Chondrocyte (in vitro differentiated cells): ENCODE measurements at regions not wholly inside any gene's neighbourhood (a gene's known extent, or its start where the extent isn't known, plus 50 kb on each side); places are given as distances from the start of the nearest gene placed in this dataset.

Source experiments
- DNase-seq: peaks from one replicate; pipeline ENCODE4 v3.0.0; 2021; ENCODE audit warnings: mixed read lengths, low spot score
- H3K27ac Mint-ChIP-seq: one replicate; pipeline ENCODE4 v1.8.0; 2021; ENCODE audit warnings: mild to moderate bottlenecking, moderate library complexity, mixed read lengths; ENCODE audit not compliant: unreplicated experiment
- H3K27me3 Mint-ChIP-seq: 2 replicates; pipeline ENCODE4 v1.8.0; 2021; ENCODE audit warnings: low read depth, mixed read lengths
- H3K36me3 Mint-ChIP-seq: 2 replicates; pipeline ENCODE4 v1.8.0; 2021; ENCODE audit warnings: low read depth, mixed read lengths
- H3K4me1 Mint-ChIP-seq: 2 replicates; pipeline ENCODE4 v1.8.0; 2021; ENCODE audit warnings: low read depth, mild to moderate bottlenecking, mixed read lengths
- H3K4me3 Mint-ChIP-seq: one replicate; pipeline ENCODE4 v1.8.0; 2021; ENCODE audit warnings: mild to moderate bottlenecking, moderate library complexity, mixed read lengths; ENCODE audit not compliant: unreplicated experiment
- H3K9me3 Mint-ChIP-seq: 2 replicates; pipeline ENCODE4 v1.8.0; 2021; ENCODE audit warnings: low read depth, mixed read lengths
- TF ChIP-seq, protein P1 (sequence below): fragments of 200-600 bp; sonication (generic); IDR thresholded peaks from 2 replicates; pipeline ENCODE4 v1.5.0; 2021; ENCODE audit warnings: antibody characterized with exemption, mild to moderate bottlenecking, moderate library complexity

GRCh38 chr2:226333388-226333787, 466.2 kb downstream of the IRS1 start:
- Mint-ChIP-seq H3K27me3 (no peaks in the 10 kb centered on the region), H3K4me1 (peaks cover 14% of the 10 kb centered on the region), H3K4me3 (no peak overlapping the region), H3K27ac (no peak overlapping the region), H3K9me3 (no peaks in the 10 kb centered on the region), H3K36me3 (no peaks in the 10 kb centered on the region)
- TF ChIP-seq, protein P1, sequence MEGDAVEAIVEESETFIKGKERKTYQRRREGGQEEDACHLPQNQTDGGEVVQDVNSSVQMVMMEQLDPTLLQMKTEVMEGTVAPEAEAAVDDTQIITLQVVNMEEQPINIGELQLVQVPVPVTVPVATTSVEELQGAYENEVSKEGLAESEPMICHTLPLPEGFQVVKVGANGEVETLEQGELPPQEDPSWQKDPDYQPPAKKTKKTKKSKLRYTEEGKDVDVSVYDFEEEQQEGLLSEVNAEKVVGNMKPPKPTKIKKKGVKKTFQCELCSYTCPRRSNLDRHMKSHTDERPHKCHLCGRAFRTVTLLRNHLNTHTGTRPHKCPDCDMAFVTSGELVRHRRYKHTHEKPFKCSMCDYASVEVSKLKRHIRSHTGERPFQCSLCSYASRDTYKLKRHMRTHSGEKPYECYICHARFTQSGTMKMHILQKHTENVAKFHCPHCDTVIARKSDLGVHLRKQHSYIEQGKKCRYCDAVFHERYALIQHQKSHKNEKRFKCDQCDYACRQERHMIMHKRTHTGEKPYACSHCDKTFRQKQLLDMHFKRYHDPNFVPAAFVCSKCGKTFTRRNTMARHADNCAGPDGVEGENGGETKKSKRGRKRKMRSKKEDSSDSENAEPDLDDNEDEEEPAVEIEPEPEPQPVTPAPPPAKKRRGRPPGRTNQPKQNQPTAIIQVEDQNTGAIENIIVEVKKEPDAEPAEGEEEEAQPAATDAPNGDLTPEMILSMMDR = no peak
- DNase-seq = no peak

DNA sequence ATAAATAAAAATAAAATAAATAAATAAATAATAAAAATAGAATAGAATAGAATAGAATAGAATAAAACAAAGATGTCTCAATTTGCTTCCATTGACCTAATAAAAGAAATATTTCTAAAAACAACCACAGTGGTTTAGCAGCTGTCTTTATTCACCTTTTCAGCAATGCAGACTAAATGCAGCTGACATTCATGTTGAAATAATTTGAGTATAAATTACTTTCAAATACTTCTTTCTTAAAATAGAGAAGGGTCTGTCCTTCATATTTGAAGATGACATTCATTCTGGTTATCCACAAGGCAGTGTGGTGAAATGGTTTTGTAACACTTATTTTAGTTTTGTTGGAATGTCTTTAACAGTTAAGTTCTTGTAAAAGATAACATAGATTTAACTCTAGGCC, 469.4 kb downstream of the IRS1 start:
- Mint-ChIP-seq H3K9me3 (no peaks in the 10 kb centered on the region), H3K4me1 (peaks cover 8% of the 10 kb centered on the region), H3K27ac (no peak overlapping the region), H3K4me3 (no peak overlapping the region), H3K36me3 (no peaks in the 10 kb centered on the region), H3K27me3 (no peaks in the 10 kb centered on the region)
- DNase-seq = no peak
- TF ChIP-seq, protein P1 = no peak

DNA sequence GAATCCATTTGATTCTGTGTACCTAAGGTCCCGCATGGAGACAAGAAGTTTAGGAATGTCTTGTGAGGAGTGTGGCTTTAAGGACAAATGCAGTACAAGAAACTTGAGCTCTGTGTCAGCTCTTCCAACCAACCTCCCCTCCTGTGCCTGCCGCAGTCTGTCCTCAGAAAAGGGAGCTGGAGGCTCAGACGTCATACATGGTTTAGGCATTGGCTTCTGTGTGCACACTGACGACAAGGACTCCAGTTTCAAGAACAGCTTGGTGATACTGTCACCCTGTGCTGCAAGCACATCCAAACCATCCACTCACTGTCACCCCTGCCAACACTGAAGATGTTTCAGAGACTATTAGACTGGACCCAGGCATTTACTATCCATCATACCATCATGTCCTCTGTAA, 470.4 kb downstream of the IRS1 start:
- no peaks in the 10 kb centered on the region for H3K4me1 Mint-ChIP-seq
- TF ChIP-seq, protein P1 = no peak
- DNase-seq = no peak
- H3K27ac Mint-ChIP-seq = no peak overlapping the region
- H3K4me3 Mint-ChIP-seq = no peak overlapping the region
- H3K27me3 Mint-ChIP-seq = no peaks in the 10 kb centered on the region
- no peaks in the 10 kb centered on the region for H3K36me3 Mint-ChIP-seq
- H3K9me3 Mint-ChIP-seq = no peaks in the 10 kb centered on the region

DNA sequence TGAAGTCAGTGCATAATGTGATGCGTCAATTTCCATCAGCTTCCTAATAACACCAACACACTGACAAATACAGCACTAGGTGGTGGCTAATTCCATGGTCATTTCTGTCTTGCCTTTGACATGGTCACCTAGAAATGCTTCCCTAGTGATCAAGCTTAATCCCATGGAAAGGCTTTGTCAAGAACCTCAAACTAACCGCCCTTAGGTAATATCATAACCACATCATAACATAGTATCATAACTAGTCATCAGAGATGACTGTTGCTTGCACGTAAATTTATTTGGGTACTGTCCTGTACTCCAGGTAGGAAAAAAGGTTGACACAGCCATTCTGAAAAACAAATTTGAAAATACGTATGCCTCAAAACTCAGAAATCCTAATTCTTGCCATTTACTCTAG, 471.8 kb downstream of the IRS1 start:
- TF ChIP-seq, protein P1 = no peak
- Mint-ChIP-seq H3K4me1 (no peaks in the 10 kb centered on the region), H3K9me3 (no peaks in the 10 kb centered on the region), H3K27ac (no peak overlapping the region), H3K27me3 (no peaks in the 10 kb centered on the region), H3K36me3 (no peaks in the 10 kb centered on the region), H3K4me3 (no peak overlapping the region)
- no peak for DNase-seq

- no peaks in the 10 kb centered on the region for H3K27me3 Mint-ChIP-seq
- H3K36me3 Mint-ChIP-seq = no peaks in the 10 kb centered on the region
Observed at GRCh38 chr2:226325526-226325925, 474.1 kb downstream of the IRS1 start.

More at GRCh38 chr2:226325526-226325925, 474.1 kb downstream of the IRS1 start:
- H3K9me3 Mint-ChIP-seq = no peaks in the 10 kb centered on the region
- no peak overlapping the region for H3K4me3 Mint-ChIP-seq
- H3K27ac Mint-ChIP-seq = no peak overlapping the region
- TF ChIP-seq, protein P1 = no peak
- H3K4me1 Mint-ChIP-seq = no peaks in the 10 kb centered on the region
- no peak for DNase-seq
